Testis (tissue), 2 donors: ENCODE measurements at regions not wholly inside any gene's neighbourhood (a gene's known extent, or its start where the extent isn't known, plus 50 kb on each side); places are given as distances from the start of the nearest gene placed in this dataset.

Source experiments
- DNase-seq: peaks from one replicate; pipeline ENCODE4 v3.0.0-alpha.2; 2019
- H3K27ac ChIP-seq, 2 donors: fragments of 200-600 bp; sonication (generic); one replicate each; pipeline ENCODE4 v1.5.1; 2019
- H3K27me3 ChIP-seq: fragments of 200-600 bp; sonication (generic); one replicate; pipeline ENCODE4 v1.5.1; 2019
- H3K36me3 ChIP-seq: fragments of 200-600 bp; sonication (generic); one replicate; pipeline ENCODE4 v1.5.1; 2017; ENCODE audit warnings: low read depth; ENCODE audit errors: missing control alignments
- H3K4me1 ChIP-seq: fragments of 200-600 bp; sonication (generic); one replicate; pipeline ENCODE4 v1.5.1; 2019
- H3K4me3 ChIP-seq, 2 donors: fragments of 200-600 bp; sonication (generic); one replicate each; pipeline ENCODE4 v1.5.1; 2017 to 2019
- H3K9me3 ChIP-seq: fragments of 200-600 bp; sonication (generic); one replicate; pipeline ENCODE4 v1.5.1; 2017
- CTCF ChIP-seq, 3 experiments: fragments of 450-650 bp in 2 of 3; fragments of 200-600 bp in 1 of 3; sonication (generic) in 1 of 3; IDR thresholded peaks; one replicate each; pipeline ENCODE4 v1.5.1; 2016 to 2019; ENCODE audit warnings: antibody characterized with exemption in 3 of 3, mild to moderate bottlenecking in 2 of 3, moderate library complexity in 1 of 3
- POLR2A ChIP-seq: fragments of 450-650 bp; IDR thresholded peaks from one replicate; pipeline ENCODE4 v1.6.1; 2017; ENCODE audit warnings: antibody characterized with exemption, mild to moderate bottlenecking, moderate library complexity
- WGBS, 2 donors: methylation state at CpG; one replicate each; pipeline ENCODE4 v1.1.5; 2018; 5-methylcytosine and 5-hydroxymethylcytosine counted together
- intact Hi-C: fragments of 100-400 bp; cut with DNase I; formaldehyde crosslinking; loops from one replicate; pipeline ENCODE4 v1.15.1; 2023; ENCODE audit warnings: low total_unique reads

GRCh38 chrX:98956014-98956413 is 1454.1 kb downstream of the PCDH19 start:
- TF ChIP-seq POLR2A (no peak), CTCF (IDR thresholded peaks at IDR 0.05) (no peak)
- intact Hi-C loops = no loop called here
- Histone ChIP-seq H3K36me3 (no peaks in the 10 kb centered on the region), H3K9me3 (no peaks in the 10 kb centered on the region), H3K4me3 (no peak overlapping the region), H3K27ac (no peak overlapping the region), H3K27me3 (no peaks in the 10 kb centered on the region), H3K4me1 (no peaks in the 10 kb centered on the region)
- WGBS, 2 donors = 58 to 79% methylated on average over 2 of the region's 2 CpGs
- no peak for DNase-seq

- intact Hi-C loops = no loop called here
- Histone ChIP-seq H3K27ac (no peak overlapping the region), H3K36me3 (no peaks in the 10 kb centered on the region), H3K4me3 (no peak overlapping the region), H3K4me1 (no peaks in the 10 kb centered on the region), H3K27me3 (no peaks in the 10 kb centered on the region), H3K9me3 (no peaks in the 10 kb centered on the region)
- WGBS, 2 donors = 29 to 37% methylated on average over 2 to 3 of the region's 3 CpGs
- no peak for DNase-seq
- no peak for TF ChIP-seq POLR2A
- no peak for TF ChIP-seq CTCF (IDR thresholded peaks at IDR 0.05)
Observed at GRCh38 chrX:98939456-98939855, 1470.6 kb downstream of the PCDH19 start.

- intact Hi-C loops = no loop called here
- no peaks in the 10 kb centered on the region for H3K27me3 ChIP-seq
- WGBS, 2 donors = 50 to 69% methylated on average over 1 of the region's 1 CpG
Observed at GRCh38 chrX:98931216-98931615, 1478.9 kb downstream of the PCDH19 start.

GRCh38 chrX:98924511-98924910 is 1485.6 kb downstream of the PCDH19 start:
- Histone ChIP-seq H3K36me3 (no peaks in the 10 kb centered on the region), H3K4me3 (no peak overlapping the region), H3K4me1 (no peaks in the 10 kb centered on the region), H3K27me3 (no peaks in the 10 kb centered on the region), H3K27ac (no peak overlapping the region), H3K9me3 (no peaks in the 10 kb centered on the region)
- TF ChIP-seq POLR2A = no peak
- no peak for TF ChIP-seq CTCF (IDR thresholded peaks at IDR 0.05)
- no peak for DNase-seq
- intact Hi-C loops = no loop called here
- WGBS, 2 donors = 36 to 50% methylated on average over 3 of the region's 3 CpGs

More at GRCh38 chrX:98931216-98931615, 1478.9 kb downstream of the PCDH19 start:
- Histone ChIP-seq H3K4me3 (no peak overlapping the region), H3K36me3 (no peaks in the 10 kb centered on the region), H3K9me3 (no peaks in the 10 kb centered on the region), H3K4me1 (no peaks in the 10 kb centered on the region), H3K27ac (no peak overlapping the region)
- TF ChIP-seq POLR2A (no peak), CTCF (IDR thresholded peaks at IDR 0.05) (no peak)
- DNase-seq = no peak

GRCh38 chrX:98897191-98897590 is 1512.9 kb downstream of the PCDH19 start:
- no peaks in the 10 kb centered on the region for H3K4me1 ChIP-seq
- intact Hi-C loops = no loop called here
- no peaks in the 10 kb centered on the region for H3K36me3 ChIP-seq
- no peak for TF ChIP-seq POLR2A
- no peak for TF ChIP-seq CTCF (IDR thresholded peaks at IDR 0.05)
- no peaks in the 10 kb centered on the region for H3K9me3 ChIP-seq
- WGBS, 2 donors = 84 to 100% methylated on average over 1 of the region's 1 CpG
- H3K27me3 ChIP-seq = no peaks in the 10 kb centered on the region
- no peak for DNase-seq
- H3K4me3 ChIP-seq = no peak overlapping the region
- H3K27ac ChIP-seq = no peak overlapping the region
